Posterior vena cava (tissue), 2 donors: ENCODE measurements at regions not wholly inside any gene's neighbourhood (a gene's known extent, or its start where the extent isn't known, plus 50 kb on each side); places are given as distances from the start of the nearest gene placed in this dataset.
A peak's percentile ranks its signal among the peaks of the same experiment; 100 is the strongest.
"Not testable (repeated sequence)": the region's sequence is repeated elsewhere in the genome, so short reads cannot be mapped to it uniquely, and the experiment has no call there.

Experiments used
- DNase-seq: peaks from one replicate; pipeline ENCODE4 v3.0.0-alpha.2; 2020; ENCODE audit warnings: low spot score
- intact Hi-C, 2 donors: fragments of 100-400 bp; cut with DNase I; formaldehyde crosslinking; loops; one replicate each; pipeline versions ENCODE4 v1.14.1 to v1.14.2; 2022 to 2023
- donor health status: DM: yes; HTN: yes; CAD: no.
- donor health status: DM: yes; HTN: yes; CAD: no.

- intact Hi-C loops: no loop called here
- peak; percentile 67 for DNase-seq
Observed at GRCh38 chr15:69568173-69569009, 115.8 kb downstream of the RPLP1 start.

GRCh38 chr15:69570454-69570853, 117.8 kb downstream of the RPLP1 start:
- no peak for DNase-seq
- intact Hi-C loops: loop anchor here in 1 of 2 donors (5.0 kb wide), 1 partner anchor 917 kb away; no protein-coding TSS in a partner anchor

- DNase-seq: peak; percentile 2
- intact Hi-C loops: loop anchor here in 1 of 2 donors (5.0 kb wide), 1 partner anchor 916 kb away; no protein-coding TSS in a partner anchor
Observed at GRCh38 chr15:69570997-69571396, 118.4 kb downstream of the RPLP1 start.

- intact Hi-C loops: loop anchor here in 1 of 2 donors (5.0 kb wide), 1 partner anchor 914 kb away; no protein-coding TSS in a partner anchor
- not testable (repeated sequence) for DNase-seq
Observed at GRCh38 chr15:69573278-69573677, 120.7 kb downstream of the RPLP1 start.

- DNase-seq: peak; percentile 55
- intact Hi-C loops: loop anchor here in 1 of 2 donors (5.0 kb wide), 1 partner anchor 913 kb away; no protein-coding TSS in a partner anchor
Observed at GRCh38 chr15:69573815-69574475, 121.3 kb downstream of the RPLP1 start.

- DNase-seq: peak; percentile 55
- intact Hi-C loops: loop anchor here in 1 of 2 donors (5.0 kb wide), 1 partner anchor 913 kb away; no protein-coding TSS in a partner anchor
Observed at GRCh38 chr15:69574506-69574905, 121.9 kb downstream of the RPLP1 start.

- intact Hi-C loops: no loop called here
- peak; percentile 55 for DNase-seq
Observed at GRCh38 chr15:69575387-69575786, 122.8 kb downstream of the RPLP1 start.

- DNase-seq: peak; percentile 90
- intact Hi-C loops: no loop called here
Observed at GRCh38 chr15:69576035-69576526, 123.5 kb downstream of the RPLP1 start.

GRCh38 chr15:69576948-69577351, 124.3 kb downstream of the RPLP1 start:
- intact Hi-C loops: no loop called here
- DNase-seq: peak; percentile 50

- peak; percentile 62 for DNase-seq
- intact Hi-C loops: no loop called here
Observed at GRCh38 chr15:69577397-69577796, 124.8 kb downstream of the RPLP1 start.

GRCh38 chr15:69578252-69578651, 125.6 kb downstream of the RPLP1 start:
- intact Hi-C loops: no loop called here
- peak; percentile 28 for DNase-seq

- peak; percentile 55 for DNase-seq
- intact Hi-C loops: no loop called here
Observed at GRCh38 chr15:69578787-69579583, 126.4 kb downstream of the RPLP1 start.

GRCh38 chr15:69579950-69580618, 127.5 kb downstream of the RPLP1 start:
- DNase-seq: peak; percentile 18
- intact Hi-C loops: no loop called here

GRCh38 chr15:69583626-69584025, 131.0 kb downstream of the RPLP1 start:
- DNase-seq: peak; percentile 69
- intact Hi-C loops: no loop called here

GRCh38 chr15:69585937-69586336, 133.3 kb downstream of the RPLP1 start:
- intact Hi-C loops: no loop called here

GRCh38 chr15:69586721-69587120, 134.1 kb downstream of the RPLP1 start:
- DNase-seq: peak; percentile 57
- intact Hi-C loops: no loop called here

More at GRCh38 chr15:69585937-69586336, 133.3 kb downstream of the RPLP1 start:
- peak; percentile 46 for DNase-seq

- DNase-seq: peak; percentile 47
- intact Hi-C loops: no loop called here
Observed at GRCh38 chr15:69587723-69588426, 135.3 kb downstream of the RPLP1 start.

- peak; percentile 17 for DNase-seq
- intact Hi-C loops: no loop called here
Observed at GRCh38 chr15:69590201-69590710, 137.6 kb downstream of the RPLP1 start.
